ENCODE measurements at regions not wholly inside any gene's neighbourhood (a gene's known extent, or its start where the extent isn't known, plus 50 kb on each side); places are given as distances from the start of the nearest gene placed in this dataset.

DNA sequence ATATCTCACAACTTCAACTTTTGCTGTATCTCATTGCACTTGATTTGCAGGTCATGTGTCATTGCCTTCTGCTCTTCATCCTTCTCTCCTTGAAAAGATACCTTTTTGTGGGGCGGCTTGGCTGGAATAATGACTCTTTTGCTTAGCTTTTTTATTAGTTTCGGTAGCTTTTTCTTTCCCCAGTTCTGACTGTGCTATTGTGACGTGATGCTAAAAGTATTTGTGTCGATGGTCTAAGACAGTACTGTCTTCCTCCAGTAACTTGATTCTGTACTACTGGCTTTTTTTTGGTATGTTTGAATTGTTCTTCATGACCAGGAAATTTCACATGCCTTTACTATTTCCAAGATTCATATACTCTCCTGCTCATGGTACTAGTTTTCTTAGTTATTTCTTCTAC lies 63.1 kb downstream of the SLITRK1 start:
- TF ChIP-seq GABPA (IDR thresholded peaks at IDR 0.05 in 1 of 2, conservative IDR thresholded peaks at IDR 0.05 in 1 of 2) (no peak), CTCF (IDR thresholded peaks at IDR 0.05; ENCODE audit: low read depth, low read length, missing input control) (no peak), RAD21 (IDR thresholded peaks at IDR 0.05) (no peak), FOXA2 (IDR thresholded peaks at IDR 0.05) (no peak), ATF3 (IDR thresholded peaks at IDR 0.05) (no peak), HNF4G (IDR thresholded peaks at IDR 0.05) (no peak), JUND (IDR thresholded peaks at IDR 0.05) (no peak), YY1 (IDR thresholded peaks at IDR 0.05) (no peak)
- TF ChIP-seq, protein P1, sequence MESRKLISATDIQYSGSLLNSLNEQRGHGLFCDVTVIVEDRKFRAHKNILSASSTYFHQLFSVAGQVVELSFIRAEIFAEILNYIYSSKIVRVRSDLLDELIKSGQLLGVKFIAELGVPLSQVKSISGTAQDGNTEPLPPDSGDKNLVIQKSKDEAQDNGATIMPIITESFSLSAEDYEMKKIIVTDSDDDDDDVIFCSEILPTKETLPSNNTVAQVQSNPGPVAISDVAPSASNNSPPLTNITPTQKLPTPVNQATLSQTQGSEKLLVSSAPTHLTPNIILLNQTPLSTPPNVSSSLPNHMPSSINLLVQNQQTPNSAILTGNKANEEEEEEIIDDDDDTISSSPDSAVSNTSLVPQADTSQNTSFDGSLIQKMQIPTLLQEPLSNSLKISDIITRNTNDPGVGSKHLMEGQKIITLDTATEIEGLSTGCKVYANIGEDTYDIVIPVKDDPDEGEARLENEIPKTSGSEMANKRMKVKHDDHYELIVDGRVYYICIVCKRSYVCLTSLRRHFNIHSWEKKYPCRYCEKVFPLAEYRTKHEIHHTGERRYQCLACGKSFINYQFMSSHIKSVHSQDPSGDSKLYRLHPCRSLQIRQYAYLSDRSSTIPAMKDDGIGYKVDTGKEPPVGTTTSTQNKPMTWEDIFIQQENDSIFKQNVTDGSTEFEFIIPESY (IDR thresholded peaks at IDR 0.05), result no peak
- H3K4me1 ChIP-seq (ENCODE audit: control insufficient read depth in 4 of 4, insufficient read depth in 4 of 4, low read length in 3 of 4), result no peaks in the 10 kb centered on the region
- 85% methylated on average over 4 of the region's 4 CpGs for WGBS
- H3K27ac ChIP-seq (ENCODE audit: low read depth in 1 of 2, low read length in 2 of 2), result no peak overlapping the region
- no peaks in the 10 kb centered on the region for H3K36me3 ChIP-seq (ENCODE audit: control insufficient read depth in 4 of 4, insufficient read depth in 3 of 4, low read depth in 1 of 4, low read length in 3 of 4)
- H3K9ac ChIP-seq (ENCODE audit: low read depth in 1 of 2, low read length in 2 of 2), result no peak overlapping the region
- H3K9me3 ChIP-seq (ENCODE audit: control insufficient read depth in 4 of 4, low read length in 3 of 4), result peaks cover 0 to 5% (median 0%) of the 10 kb centered on the region in 4 donors
- H3K4me3 ChIP-seq (ENCODE audit: low read depth in 1 of 3, low read length in 3 of 3), result no peak overlapping the region
- DNase-seq (ENCODE audit: low spot score), result no peak
- H3K27me3 ChIP-seq (ENCODE audit: control insufficient read depth in 4 of 4, insufficient read depth in 4 of 4, low read length in 3 of 4), result no peaks in the 10 kb centered on the region

DNA sequence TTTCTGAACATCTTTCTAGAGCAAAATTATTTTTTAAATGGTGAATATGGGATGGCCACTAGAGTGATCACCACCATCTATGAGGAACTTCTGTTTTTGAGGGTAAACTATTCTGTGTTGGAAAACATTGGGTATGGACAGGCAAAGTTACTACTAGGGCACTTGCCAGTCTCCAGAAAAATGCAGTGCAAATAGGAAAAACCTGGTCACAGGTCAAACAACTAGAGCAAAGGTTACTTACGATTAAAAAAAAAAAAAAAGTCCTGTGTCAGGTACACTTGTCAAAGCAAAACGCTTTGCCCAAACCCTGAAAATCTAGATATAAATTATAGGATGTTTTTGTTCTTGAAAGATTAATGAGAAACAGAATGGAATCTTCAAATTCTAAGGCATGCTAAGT lies 66.2 kb downstream of the SLITRK1 start:
- H3K36me3 ChIP-seq (ENCODE audit: control insufficient read depth in 4 of 4, insufficient read depth in 3 of 4, low read depth in 1 of 4, low read length in 3 of 4), result no peaks in the 10 kb centered on the region
- H3K9ac ChIP-seq (ENCODE audit: low read depth in 1 of 2, low read length in 2 of 2), result no peak overlapping the region
- H3K4me1 ChIP-seq (ENCODE audit: control insufficient read depth in 4 of 4, insufficient read depth in 4 of 4, low read length in 3 of 4), result no peaks in the 10 kb centered on the region
- no peaks in the 10 kb centered on the region for H3K9me3 ChIP-seq (ENCODE audit: control insufficient read depth in 4 of 4, low read length in 3 of 4)
- DNase-seq (ENCODE audit: low spot score), result no peak
- no peak for TF ChIP-seq HNF4A (conservative IDR thresholded peaks at IDR 0.05)
- TF ChIP-seq SP1 (IDR thresholded peaks at IDR 0.05), result peak; percentile 44
- TF ChIP-seq RXRA (IDR thresholded peaks at IDR 0.05), result peak; percentile 61 to 78
- peak; percentile 81 to 92 for TF ChIP-seq JUND (IDR thresholded peaks at IDR 0.05)
- TF ChIP-seq, protein P2, sequence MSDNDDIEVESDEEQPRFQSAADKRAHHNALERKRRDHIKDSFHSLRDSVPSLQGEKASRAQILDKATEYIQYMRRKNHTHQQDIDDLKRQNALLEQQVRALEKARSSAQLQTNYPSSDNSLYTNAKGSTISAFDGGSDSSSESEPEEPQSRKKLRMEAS (IDR thresholded peaks at IDR 0.05), result no peak
- H3K27ac ChIP-seq (ENCODE audit: low read depth in 1 of 2, low read length in 2 of 2), result no peak overlapping the region
- no peaks in the 10 kb centered on the region for H3K27me3 ChIP-seq (ENCODE audit: control insufficient read depth in 4 of 4, insufficient read depth in 4 of 4, low read length in 3 of 4)
- 43% methylated on average over 2 of the region's 2 CpGs for WGBS
- H3K4me3 ChIP-seq (ENCODE audit: low read depth in 1 of 3, low read length in 3 of 3), result no peak overlapping the region

DNA sequence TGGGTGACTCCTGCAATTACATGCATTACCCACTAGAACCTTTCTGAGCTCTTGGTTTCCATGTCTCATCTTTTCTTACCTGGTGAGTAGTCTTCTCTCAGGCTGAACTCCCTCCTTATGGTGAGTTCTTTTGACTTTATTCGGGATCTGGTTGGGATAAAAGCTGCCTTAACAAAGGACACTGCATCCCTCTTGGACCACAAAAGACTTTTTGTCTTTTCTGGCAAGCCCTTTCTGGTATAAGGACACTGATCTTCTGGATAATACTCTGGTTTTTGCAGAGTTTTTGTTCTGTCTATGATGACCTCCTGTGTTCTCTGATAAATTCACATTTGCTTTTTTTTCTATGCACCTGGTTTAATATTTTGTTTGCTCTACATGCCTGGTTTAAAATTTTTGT lies 66.7 kb downstream of the SLITRK1 start:
- WGBS, result 63% methylated on average over 1 of the region's 1 CpG
- Histone ChIP-seq H3K4me3 (ENCODE audit: low read depth in 1 of 3, low read length in 3 of 3) (no peak overlapping the region), H3K4me1 (ENCODE audit: control insufficient read depth in 4 of 4, insufficient read depth in 4 of 4, low read length in 3 of 4) (no peaks in the 10 kb centered on the region), H3K27ac (ENCODE audit: low read depth in 1 of 2, low read length in 2 of 2) (no peak overlapping the region), H3K36me3 (ENCODE audit: control insufficient read depth in 4 of 4, insufficient read depth in 3 of 4, low read depth in 1 of 4, low read length in 3 of 4) (no peaks in the 10 kb centered on the region), H3K27me3 (ENCODE audit: control insufficient read depth in 4 of 4, insufficient read depth in 4 of 4, low read length in 3 of 4) (no peaks in the 10 kb centered on the region), H3K9me3 (ENCODE audit: control insufficient read depth in 4 of 4, low read length in 3 of 4) (no peaks in the 10 kb centered on the region), H3K9ac (ENCODE audit: low read depth in 1 of 2, low read length in 2 of 2) (no peak overlapping the region)
- DNase-seq (ENCODE audit: low spot score), result no peak
- TF ChIP-seq RXRA (IDR thresholded peaks at IDR 0.05), result no peak
- TF ChIP-seq HNF4G (IDR thresholded peaks at IDR 0.05), result no peak
- no peak for TF ChIP-seq TAF1 (conservative IDR thresholded peaks at IDR 0.05)
- TF ChIP-seq JUND (IDR thresholded peaks at IDR 0.05), result no peak
- TF ChIP-seq NR2F2 (IDR thresholded peaks at IDR 0.05), result no peak
- no peak for TF ChIP-seq RAD21 (IDR thresholded peaks at IDR 0.05)
- TF ChIP-seq EGR1 (IDR thresholded peaks at IDR 0.05; ENCODE audit: low read depth in 2 of 2), result no peak
- TF ChIP-seq, protein P1 (IDR thresholded peaks at IDR 0.05), result no peak
- no peak for TF ChIP-seq FOXA2 (IDR thresholded peaks at IDR 0.05)
- TF ChIP-seq ATF3 (IDR thresholded peaks at IDR 0.05), result no peak
- TF ChIP-seq CTCF (IDR thresholded peaks at IDR 0.05; ENCODE audit: low read depth, low read length, missing input control), result no peak
- no peak for TF ChIP-seq GABPA (IDR thresholded peaks at IDR 0.05 in 1 of 2, conservative IDR thresholded peaks at IDR 0.05 in 1 of 2)
- TF ChIP-seq, protein P2 (IDR thresholded peaks at IDR 0.05), result no peak
